ENCODE measurements at regions not wholly inside any gene's neighbourhood (a gene's known extent, or its start where the extent isn't known, plus 50 kb on each side); places are given as distances from the start of the nearest gene placed in this dataset.

DNA sequence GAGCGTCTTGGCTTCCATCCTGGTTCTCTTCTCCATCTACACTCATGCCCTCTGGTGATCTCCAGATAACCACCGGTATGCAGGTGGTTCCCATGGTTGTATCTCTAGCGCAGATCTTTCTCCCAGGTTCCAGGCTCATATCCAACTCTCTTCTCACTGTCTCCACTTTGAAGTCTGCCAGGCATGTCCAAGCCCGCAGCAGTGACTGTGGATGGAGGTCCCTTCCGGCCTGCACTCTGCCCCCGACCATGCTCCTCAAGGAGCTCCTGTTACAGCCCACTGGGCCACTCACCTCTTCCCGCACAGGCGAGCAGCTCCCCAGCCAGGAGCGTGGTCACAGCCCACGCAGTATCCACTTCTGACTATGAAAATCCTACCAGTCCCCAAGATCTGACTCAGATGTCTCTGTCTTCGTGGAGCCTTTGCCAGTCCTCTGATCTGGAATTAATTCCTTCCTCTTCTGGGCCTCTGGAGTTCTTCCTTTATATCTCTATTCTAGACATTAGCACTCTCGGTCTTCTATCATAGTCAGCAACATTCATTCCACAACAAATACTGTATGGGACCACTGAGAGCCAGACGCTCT lies 100.2 kb downstream of the TEX26 start (continued):
- TF ChIP-seq, protein P1, sequence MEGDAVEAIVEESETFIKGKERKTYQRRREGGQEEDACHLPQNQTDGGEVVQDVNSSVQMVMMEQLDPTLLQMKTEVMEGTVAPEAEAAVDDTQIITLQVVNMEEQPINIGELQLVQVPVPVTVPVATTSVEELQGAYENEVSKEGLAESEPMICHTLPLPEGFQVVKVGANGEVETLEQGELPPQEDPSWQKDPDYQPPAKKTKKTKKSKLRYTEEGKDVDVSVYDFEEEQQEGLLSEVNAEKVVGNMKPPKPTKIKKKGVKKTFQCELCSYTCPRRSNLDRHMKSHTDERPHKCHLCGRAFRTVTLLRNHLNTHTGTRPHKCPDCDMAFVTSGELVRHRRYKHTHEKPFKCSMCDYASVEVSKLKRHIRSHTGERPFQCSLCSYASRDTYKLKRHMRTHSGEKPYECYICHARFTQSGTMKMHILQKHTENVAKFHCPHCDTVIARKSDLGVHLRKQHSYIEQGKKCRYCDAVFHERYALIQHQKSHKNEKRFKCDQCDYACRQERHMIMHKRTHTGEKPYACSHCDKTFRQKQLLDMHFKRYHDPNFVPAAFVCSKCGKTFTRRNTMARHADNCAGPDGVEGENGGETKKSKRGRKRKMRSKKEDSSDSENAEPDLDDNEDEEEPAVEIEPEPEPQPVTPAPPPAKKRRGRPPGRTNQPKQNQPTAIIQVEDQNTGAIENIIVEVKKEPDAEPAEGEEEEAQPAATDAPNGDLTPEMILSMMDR (conservative IDR thresholded peaks at IDR 0.05; ENCODE audit: low read depth in 2 of 2): no peak
- TF ChIP-seq EZH2 (IDR thresholded peaks at IDR 0.05; ENCODE audit: low read depth, unreplicated experiment) (no peak), POLR2AphosphoS5 (IDR thresholded peaks at IDR 0.05; ENCODE audit: low read depth) (no peak), CREB1 (CRISPR knock-in tag; IDR thresholded peaks at IDR 0.05; ENCODE audit: low read depth) (no peak), ZNF114 (CRISPR knock-in tag; IDR thresholded peaks at IDR 0.05) (no peak), ZNF331 (CRISPR knock-in tag; IDR thresholded peaks at IDR 0.05; ENCODE audit: low read depth) (no peak), STAT1 (IDR thresholded peaks at IDR 0.05; ENCODE audit: unreplicated experiment) (no peak)

DNA sequence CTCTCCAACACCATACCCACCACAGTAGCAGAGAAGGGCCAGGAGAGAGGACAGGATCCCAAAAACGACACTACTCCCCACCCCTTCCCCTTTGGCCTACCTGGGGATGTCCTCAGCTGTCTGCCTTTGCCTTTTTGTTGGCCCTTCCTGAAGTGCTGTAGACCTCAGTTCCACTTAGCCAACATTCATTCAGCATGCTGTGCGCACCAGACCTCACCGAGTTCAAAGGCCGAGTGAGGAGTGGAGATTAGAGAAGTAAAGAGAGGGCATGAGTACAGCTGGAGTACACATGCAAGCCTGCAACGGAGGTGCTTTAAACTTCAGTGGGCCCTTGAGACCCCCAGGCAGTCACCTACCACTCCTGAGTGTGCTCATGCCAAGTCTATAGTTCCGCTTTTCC lies 99.0 kb downstream of the TEX26 start:
- DNase-seq (ENCODE audit: low spot score): no peak
- no peak overlapping the region for H3K4me3 ChIP-seq
- no peaks in the 10 kb centered on the region for H3K36me3 ChIP-seq (ENCODE audit: insufficient read depth)
- Mint-ChIP-seq H3K27ac (no peak overlapping the region), H3K4me1 (no peaks in the 10 kb centered on the region; the same call in 2 of the 3 replicates), H3K4me3 (no peak overlapping the region), H3K9me3 (no peaks in the 10 kb centered on the region), H3K36me3 (ENCODE audit: low read depth) (no peaks in the 10 kb centered on the region), H3K27me3 (ENCODE audit: insufficient read depth, low read depth, poor library complexity) (peaks cover 3% of the 10 kb centered on the region)
- no peaks in the 10 kb centered on the region for H3K4me1 ChIP-seq (ENCODE audit: insufficient read depth)
- H3K4me2 ChIP-seq: no peak overlapping the region
- no peaks in the 10 kb centered on the region for H4K20me1 ChIP-seq (replicated peaks; ENCODE audit: insufficient read depth)
- no peak for ATAC-seq
- H3K79me2 ChIP-seq (replicated peaks; ENCODE audit: insufficient read depth): no peaks in the 10 kb centered on the region
- no peaks in the 10 kb centered on the region for H3F3A ChIP-seq (replicated peaks; ENCODE audit: low read depth)
- H3K9me2 ChIP-seq (ENCODE audit: insufficient read depth): 0 out of 2 replicates have a peak, but pooled peaks cover 9% of the 10 kb centered on the region
- H3K27me3 ChIP-seq (ENCODE audit: insufficient read depth): no peaks in the 10 kb centered on the region
- no peak overlapping the region for H2AFZ ChIP-seq
- no peak overlapping the region for H3K27ac ChIP-seq (ENCODE audit: low read depth)
- TF ChIP-seq NANOG (IDR thresholded peaks at IDR 0.05; ENCODE audit: borderline replicate concordance) (no peak), CREB1 (CRISPR knock-in tag; IDR thresholded peaks at IDR 0.05; ENCODE audit: low read depth) (no peak), JUNB (IDR thresholded peaks at IDR 0.05; ENCODE audit: unreplicated experiment) (no peak), ZNF331 (CRISPR knock-in tag; IDR thresholded peaks at IDR 0.05; ENCODE audit: low read depth) (no peak), STAT1 (IDR thresholded peaks at IDR 0.05; ENCODE audit: unreplicated experiment) (no peak), EZH2phosphoT487 (IDR thresholded peaks at IDR 0.05; ENCODE audit: unreplicated experiment) (no peak), POLR2AphosphoS5 (IDR thresholded peaks at IDR 0.05; ENCODE audit: low read depth) (no peak)
- TF ChIP-seq, protein P2, sequence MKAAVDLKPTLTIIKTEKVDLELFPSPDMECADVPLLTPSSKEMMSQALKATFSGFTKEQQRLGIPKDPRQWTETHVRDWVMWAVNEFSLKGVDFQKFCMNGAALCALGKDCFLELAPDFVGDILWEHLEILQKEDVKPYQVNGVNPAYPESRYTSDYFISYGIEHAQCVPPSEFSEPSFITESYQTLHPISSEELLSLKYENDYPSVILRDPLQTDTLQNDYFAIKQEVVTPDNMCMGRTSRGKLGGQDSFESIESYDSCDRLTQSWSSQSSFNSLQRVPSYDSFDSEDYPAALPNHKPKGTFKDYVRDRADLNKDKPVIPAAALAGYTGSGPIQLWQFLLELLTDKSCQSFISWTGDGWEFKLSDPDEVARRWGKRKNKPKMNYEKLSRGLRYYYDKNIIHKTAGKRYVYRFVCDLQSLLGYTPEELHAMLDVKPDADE (IDR thresholded peaks at IDR 0.05): no peak
- TF ChIP-seq, protein P3, sequence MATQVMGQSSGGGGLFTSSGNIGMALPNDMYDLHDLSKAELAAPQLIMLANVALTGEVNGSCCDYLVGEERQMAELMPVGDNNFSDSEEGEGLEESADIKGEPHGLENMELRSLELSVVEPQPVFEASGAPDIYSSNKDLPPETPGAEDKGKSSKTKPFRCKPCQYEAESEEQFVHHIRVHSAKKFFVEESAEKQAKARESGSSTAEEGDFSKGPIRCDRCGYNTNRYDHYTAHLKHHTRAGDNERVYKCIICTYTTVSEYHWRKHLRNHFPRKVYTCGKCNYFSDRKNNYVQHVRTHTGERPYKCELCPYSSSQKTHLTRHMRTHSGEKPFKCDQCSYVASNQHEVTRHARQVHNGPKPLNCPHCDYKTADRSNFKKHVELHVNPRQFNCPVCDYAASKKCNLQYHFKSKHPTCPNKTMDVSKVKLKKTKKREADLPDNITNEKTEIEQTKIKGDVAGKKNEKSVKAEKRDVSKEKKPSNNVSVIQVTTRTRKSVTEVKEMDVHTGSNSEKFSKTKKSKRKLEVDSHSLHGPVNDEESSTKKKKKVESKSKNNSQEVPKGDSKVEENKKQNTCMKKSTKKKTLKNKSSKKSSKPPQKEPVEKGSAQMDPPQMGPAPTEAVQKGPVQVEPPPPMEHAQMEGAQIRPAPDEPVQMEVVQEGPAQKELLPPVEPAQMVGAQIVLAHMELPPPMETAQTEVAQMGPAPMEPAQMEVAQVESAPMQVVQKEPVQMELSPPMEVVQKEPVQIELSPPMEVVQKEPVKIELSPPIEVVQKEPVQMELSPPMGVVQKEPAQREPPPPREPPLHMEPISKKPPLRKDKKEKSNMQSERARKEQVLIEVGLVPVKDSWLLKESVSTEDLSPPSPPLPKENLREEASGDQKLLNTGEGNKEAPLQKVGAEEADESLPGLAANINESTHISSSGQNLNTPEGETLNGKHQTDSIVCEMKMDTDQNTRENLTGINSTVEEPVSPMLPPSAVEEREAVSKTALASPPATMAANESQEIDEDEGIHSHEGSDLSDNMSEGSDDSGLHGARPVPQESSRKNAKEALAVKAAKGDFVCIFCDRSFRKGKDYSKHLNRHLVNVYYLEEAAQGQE (IDR thresholded peaks at IDR 0.05; ENCODE audit: unreplicated experiment): no peak
- TF ChIP-seq, protein P4, sequence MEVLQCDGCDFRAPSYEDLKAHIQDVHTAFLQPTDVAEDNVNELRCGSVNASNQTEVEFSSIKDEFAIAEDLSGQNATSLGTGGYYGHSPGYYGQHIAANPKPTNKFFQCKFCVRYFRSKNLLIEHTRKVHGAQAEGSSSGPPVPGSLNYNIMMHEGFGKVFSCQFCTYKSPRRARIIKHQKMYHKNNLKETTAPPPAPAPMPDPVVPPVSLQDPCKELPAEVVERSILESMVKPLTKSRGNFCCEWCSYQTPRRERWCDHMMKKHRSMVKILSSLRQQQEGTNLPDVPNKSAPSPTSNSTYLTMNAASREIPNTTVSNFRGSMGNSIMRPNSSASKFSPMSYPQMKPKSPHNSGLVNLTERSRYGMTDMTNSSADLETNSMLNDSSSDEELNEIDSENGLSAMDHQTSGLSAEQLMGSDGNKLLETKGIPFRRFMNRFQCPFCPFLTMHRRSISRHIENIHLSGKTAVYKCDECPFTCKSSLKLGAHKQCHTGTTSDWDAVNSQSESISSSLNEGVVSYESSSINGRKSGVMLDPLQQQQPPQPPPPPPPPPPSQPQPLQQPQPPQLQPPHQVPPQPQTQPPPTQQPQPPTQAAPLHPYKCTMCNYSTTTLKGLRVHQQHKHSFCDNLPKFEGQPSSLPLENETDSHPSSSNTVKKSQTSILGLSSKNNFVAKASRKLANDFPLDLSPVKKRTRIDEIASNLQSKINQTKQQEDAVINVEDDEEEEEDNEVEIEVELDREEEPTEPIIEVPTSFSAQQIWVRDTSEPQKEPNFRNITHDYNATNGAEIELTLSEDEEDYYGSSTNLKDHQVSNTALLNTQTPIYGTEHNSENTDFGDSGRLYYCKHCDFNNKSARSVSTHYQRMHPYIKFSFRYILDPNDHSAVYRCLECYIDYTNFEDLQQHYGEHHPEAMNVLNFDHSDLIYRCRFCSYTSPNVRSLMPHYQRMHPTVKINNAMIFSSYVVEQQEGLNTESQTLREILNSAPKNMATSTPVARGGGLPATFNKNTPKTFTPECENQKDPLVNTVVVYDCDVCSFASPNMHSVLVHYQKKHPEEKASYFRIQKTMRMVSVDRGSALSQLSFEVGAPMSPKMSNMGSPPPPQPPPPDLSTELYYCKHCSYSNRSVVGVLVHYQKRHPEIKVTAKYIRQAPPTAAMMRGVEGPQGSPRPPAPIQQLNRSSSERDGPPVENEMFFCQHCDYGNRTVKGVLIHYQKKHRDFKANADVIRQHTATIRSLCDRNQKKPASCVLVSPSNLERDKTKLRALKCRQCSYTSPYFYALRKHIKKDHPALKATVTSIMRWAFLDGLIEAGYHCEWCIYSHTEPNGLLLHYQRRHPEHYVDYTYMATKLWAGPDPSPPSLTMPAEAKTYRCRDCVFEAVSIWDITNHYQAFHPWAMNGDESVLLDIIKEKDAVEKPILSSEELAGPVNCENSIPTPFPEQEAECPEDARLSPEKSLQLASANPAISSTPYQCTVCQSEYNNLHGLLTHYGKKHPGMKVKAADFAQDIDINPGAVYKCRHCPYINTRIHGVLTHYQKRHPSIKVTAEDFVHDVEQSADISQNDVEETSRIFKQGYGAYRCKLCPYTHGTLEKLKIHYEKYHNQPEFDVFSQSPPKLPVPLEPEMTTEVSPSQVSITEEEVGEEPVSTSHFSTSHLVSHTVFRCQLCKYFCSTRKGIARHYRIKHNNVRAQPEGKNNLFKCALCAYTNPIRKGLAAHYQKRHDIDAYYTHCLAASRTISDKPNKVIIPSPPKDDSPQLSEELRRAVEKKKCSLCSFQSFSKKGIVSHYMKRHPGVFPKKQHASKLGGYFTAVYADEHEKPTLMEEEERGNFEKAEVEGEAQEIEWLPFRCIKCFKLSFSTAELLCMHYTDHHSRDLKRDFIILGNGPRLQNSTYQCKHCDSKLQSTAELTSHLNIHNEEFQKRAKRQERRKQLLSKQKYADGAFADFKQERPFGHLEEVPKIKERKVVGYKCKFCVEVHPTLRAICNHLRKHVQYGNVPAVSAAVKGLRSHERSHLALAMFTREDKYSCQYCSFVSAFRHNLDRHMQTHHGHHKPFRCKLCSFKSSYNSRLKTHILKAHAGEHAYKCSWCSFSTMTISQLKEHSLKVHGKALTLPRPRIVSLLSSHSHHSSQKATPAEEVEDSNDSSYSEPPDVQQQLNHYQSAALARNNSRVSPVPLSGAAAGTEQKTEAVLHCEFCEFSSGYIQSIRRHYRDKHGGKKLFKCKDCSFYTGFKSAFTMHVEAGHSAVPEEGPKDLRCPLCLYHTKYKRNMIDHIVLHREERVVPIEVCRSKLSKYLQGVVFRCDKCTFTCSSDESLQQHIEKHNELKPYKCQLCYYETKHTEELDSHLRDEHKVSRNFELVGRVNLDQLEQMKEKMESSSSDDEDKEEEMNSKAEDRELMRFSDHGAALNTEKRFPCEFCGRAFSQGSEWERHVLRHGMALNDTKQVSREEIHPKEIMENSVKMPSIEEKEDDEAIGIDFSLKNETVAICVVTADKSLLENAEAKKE (CRISPR knock-in tag; IDR thresholded peaks at IDR 0.05): no peak
